GM21786 (cell line): ENCODE measurements at regions not wholly inside any gene's neighbourhood (a gene's known extent, or its start where the extent isn't known, plus 50 kb on each side); places are given as distances from the start of the nearest gene placed in this dataset.

Experiments
- ATAC-seq: cut with Tn5 transposase; IDR thresholded peaks from one replicate; pipeline ENCODE4 v1.9.1; 2021; ENCODE audit not compliant: unreplicated experiment

GRCh38 chr14:61847861-61848260 lies 85.6 kb downstream of the SNAPC1 start:
- no peak for ATAC-seq

GRCh38 chr14:61854898-61855297 lies 92.7 kb downstream of the SNAPC1 start:
- ATAC-seq: no peak

- ATAC-seq: peak; percentile 99
These were observed 98.2 kb downstream of the SNAPC1 start for GRCh38 chr14:61860294-61860918.

- ATAC-seq: no peak
These were observed 99.2 kb downstream of the SNAPC1 start for GRCh38 chr14:61861320-61861865.

- no peak for ATAC-seq
These were observed 102.2 kb downstream of the SNAPC1 start for GRCh38 chr14:61864329-61864898.

- ATAC-seq: peak; percentile 99
These were observed 105.0 kb downstream of the SNAPC1 start for GRCh38 chr14:61866932-61867920.

- ATAC-seq: no peak
These were observed 106.6 kb downstream of the SNAPC1 start for GRCh38 chr14:61868846-61869245.

- no peak for ATAC-seq
These were observed 107.9 kb downstream of the SNAPC1 start for GRCh38 chr14:61870163-61870562.

GRCh38 chr14:61872452-61872851 lies 110.2 kb downstream of the SNAPC1 start:
- ATAC-seq: peak; percentile 98

GRCh38 chr14:61875483-61875882 lies 113.3 kb downstream of the SNAPC1 start:
- ATAC-seq: no peak

- no peak for ATAC-seq
These were observed 114.3 kb downstream of the SNAPC1 start for GRCh38 chr14:61876362-61877034.

- ATAC-seq: no peak
These were observed 114.8 kb downstream of the SNAPC1 start for GRCh38 chr14:61877035-61877390.

- no peak for ATAC-seq
These were observed 115.5 kb downstream of the SNAPC1 start for GRCh38 chr14:61877768-61878167.

GRCh38 chr14:61878931-61879330 lies 116.7 kb downstream of the SNAPC1 start:
- ATAC-seq: no peak

- ATAC-seq: no peak
These were observed 118.8 kb downstream of the SNAPC1 start for GRCh38 chr14:61881046-61881445.

GRCh38 chr14:61884711-61885110 lies 122.5 kb downstream of the SNAPC1 start:
- no peak for ATAC-seq

GRCh38 chr14:61885203-61885961 lies 123.2 kb downstream of the SNAPC1 start:
- ATAC-seq: no peak

- ATAC-seq: no peak
These were observed 125.4 kb downstream of the SNAPC1 start for GRCh38 chr14:61887628-61888027.

- ATAC-seq: peak; percentile 100
These were observed 127.7 kb downstream of the SNAPC1 start for GRCh38 chr14:61889914-61890351.

GRCh38 chr14:61891170-61891569 lies 128.9 kb downstream of the SNAPC1 start:
- no peak for ATAC-seq
